GM12878 (cell line): ENCODE measurements at regions not wholly inside any gene's neighbourhood (a gene's known extent, or its start where the extent isn't known, plus 50 kb on each side); places are given as distances from the start of the nearest gene placed in this dataset.

ENCODE experiments used
- CBX3 ChIP-seq: fragments of 200-600 bp; sonication (generic); IDR thresholded peaks from 2 replicates; pipeline ENCODE4 v1.6.1; 2016; ENCODE audit warnings: low read depth, borderline replicate concordance
- CEBPZ ChIP-seq: fragments of 150-350 bp; IDR thresholded peaks from 2 replicates; pipeline ENCODE4 v1.6.1; 2016; ENCODE audit warnings: low read depth, low read length
- CTCF ChIP-seq, 3 experiments: IDR thresholded peaks in 2 of 3; conservative IDR thresholded peaks in 1 of 3; 2 replicates each; pipeline ENCODE4 v1.5.1; 2011; ENCODE audit warnings: low read depth in 3 of 3, low read length in 3 of 3, mild to moderate bottlenecking in 3 of 3, control low read depth in 2 of 3, moderate library complexity in 2 of 3, inconsistent platforms in 1 of 3, mixed read lengths in 1 of 3; ENCODE audit not compliant: control insufficient read depth in 2 of 3, insufficient read depth in 1 of 3; ENCODE audit errors: extremely low read depth in 1 of 3
- EGR1 ChIP-seq, 2 experiments: IDR thresholded peaks; 1 replicate in 1 of 2; 2 replicates in 1 of 2; pipeline ENCODE4 v1.6.1; 2011 to 2012; ENCODE audit warnings: low read depth in 2 of 2, low read length in 2 of 2, borderline replicate concordance in 1 of 2, mild to moderate bottlenecking in 1 of 2, moderate library complexity in 1 of 2
- MEF2A ChIP-seq: IDR thresholded peaks from 2 replicates; pipeline ENCODE4 v1.6.1; 2011; ENCODE audit warnings: low read depth, mild to moderate bottlenecking, low read length, moderate library complexity; ENCODE audit not compliant: insufficient read depth
- MXI1 ChIP-seq: fragments of 150-350 bp; IDR thresholded peaks from 2 replicates; pipeline ENCODE4 v1.6.1; 2011; ENCODE audit warnings: low read depth, mild to moderate bottlenecking, inconsistent platforms, low read length, improper control_type of control experiment
- NFYB ChIP-seq: IDR thresholded peaks from 2 replicates; pipeline ENCODE4 v1.6.1; 2011; ENCODE audit warnings: low read depth, mild to moderate bottlenecking, low read length, improper control_type of control experiment, moderate library complexity; ENCODE audit not compliant: insufficient read depth
- POLR2A ChIP-seq: IDR thresholded peaks from 2 replicates; pipeline ENCODE4 v1.6.1; 2011; ENCODE audit warnings: low read depth, mild to moderate bottlenecking, low read length
- SMC3 ChIP-seq: IDR thresholded peaks from 2 replicates; pipeline ENCODE4 v1.6.1; 2011; ENCODE audit warnings: low read length, improper control_type of control experiment, borderline replicate concordance
- YY1 ChIP-seq: IDR thresholded peaks from 2 replicates; pipeline ENCODE4 v1.6.1; 2011; ENCODE audit warnings: low read depth, mild to moderate bottlenecking, low read length
- ZNF592 ChIP-seq: fragments of 450-650 bp; IDR thresholded peaks from 2 replicates; pipeline ENCODE4 v1.6.1; 2017; ENCODE audit warnings: mild to moderate bottlenecking, moderate library complexity
- ZNF687 ChIP-seq: fragments of 450-650 bp; IDR thresholded peaks from 2 replicates; pipeline ENCODE4 v1.6.1; 2017; ENCODE audit warnings: mild to moderate bottlenecking, moderate library complexity

- TF ChIP-seq CTCF (IDR thresholded peaks at IDR 0.05 in 2 of 3, conservative IDR thresholded peaks at IDR 0.05 in 1 of 3; ENCODE audit: control insufficient read depth in 2 of 3, extremely low read depth in 1 of 3, insufficient read depth in 1 of 3, low read depth in 3 of 3, low read length in 3 of 3) = no peak
- no peak for TF ChIP-seq YY1
- no peak for TF ChIP-seq CEBPZ
- TF ChIP-seq CBX3 = no peak
- TF ChIP-seq ZNF592 = no peak
- TF ChIP-seq SMC3 = no peak
- no peak for TF ChIP-seq MEF2A
- TF ChIP-seq NFYB = no peak
- TF ChIP-seq ZNF687 = no peak
- TF ChIP-seq EGR1 (IDR thresholded peaks at IDR 0.05; ENCODE audit: borderline replicate concordance in 1 of 2, low read depth in 2 of 2, low read length in 2 of 2) = no peak
- no peak for TF ChIP-seq POLR2A
- TF ChIP-seq MXI1 = no peak
Measured at GRCh38 chr2:226122041-226122440, 677.6 kb downstream of the IRS1 start.
